Erythroblast (primary cell): ENCODE measurements at regions not wholly inside any gene's neighbourhood (a gene's known extent, or its start where the extent isn't known, plus 50 kb on each side); places are given as distances from the start of the nearest gene placed in this dataset.

Experiments used
- GATA1 ChIP-seq: IDR thresholded peaks from 2 replicates; pipeline ENCODE4 v1.6.1; 2011; ENCODE audit warnings: low read depth, mild to moderate bottlenecking, control low read depth, low read length, moderate library complexity
- POLR2A ChIP-seq: IDR thresholded peaks from 2 replicates; pipeline ENCODE4 v1.6.1; 2011; ENCODE audit warnings: mild to moderate bottlenecking, low read length

- TF ChIP-seq POLR2A (no peak), GATA1 (no peak)
Observed at GRCh38 chr15:31824024-31824423, 206.3 kb upstream of the CHRNA7 start.
